ENCODE measurements at regions not wholly inside any gene's neighbourhood (a gene's known extent, or its start where the extent isn't known, plus 50 kb on each side); places are given as distances from the start of the nearest gene placed in this dataset.

DNA sequence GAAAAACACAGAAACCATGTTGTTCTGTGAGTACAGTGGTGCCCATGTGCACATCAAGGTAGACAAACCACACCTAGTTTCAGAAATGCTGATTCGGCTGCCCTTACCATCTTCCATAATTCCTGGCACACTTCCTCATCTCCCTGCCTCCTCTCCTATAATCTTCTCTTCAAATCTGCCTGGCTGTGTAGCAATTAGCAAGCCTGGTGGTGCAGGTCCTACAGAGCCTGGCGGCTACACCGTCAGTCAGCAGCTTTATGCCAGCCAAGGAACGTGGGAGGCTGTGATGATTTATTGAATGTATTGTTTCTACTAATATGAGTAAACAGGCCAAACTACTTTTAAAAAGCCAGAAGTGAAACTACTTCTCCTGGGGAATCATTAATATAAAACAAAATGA is 106.8 kb downstream of the SEMA6D start:
- intact Hi-C loops (cut with DNase I) = no loop called here
- no peak for DNase-seq

GRCh38 chr15:47829667-47830066 is 112.4 kb downstream of the SEMA6D start:
- DNase-seq = no peak
- intact Hi-C loops (cut with DNase I) = no loop called here

DNA sequence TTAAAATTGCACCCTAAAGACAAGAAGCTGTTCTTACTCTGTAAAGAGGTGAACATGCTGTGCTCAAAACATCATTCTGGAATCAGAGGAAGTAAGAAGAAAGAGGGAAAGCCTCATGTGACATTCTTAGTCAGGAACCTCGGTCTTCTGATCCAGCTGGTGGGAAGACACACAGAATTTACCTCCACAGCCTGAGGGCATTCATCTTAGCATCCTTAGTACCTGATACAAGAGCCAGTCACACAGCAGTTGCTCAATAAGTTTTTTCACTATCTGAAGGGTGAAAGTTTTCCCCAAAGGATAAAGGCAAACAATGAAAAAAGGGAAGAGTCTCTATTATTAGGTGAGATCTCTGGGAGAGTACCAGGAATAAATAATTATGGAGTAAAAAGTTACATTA is 116.8 kb downstream of the SEMA6D start:
- DNase-seq = no peak
- intact Hi-C loops (cut with DNase I) = no loop called here

DNA sequence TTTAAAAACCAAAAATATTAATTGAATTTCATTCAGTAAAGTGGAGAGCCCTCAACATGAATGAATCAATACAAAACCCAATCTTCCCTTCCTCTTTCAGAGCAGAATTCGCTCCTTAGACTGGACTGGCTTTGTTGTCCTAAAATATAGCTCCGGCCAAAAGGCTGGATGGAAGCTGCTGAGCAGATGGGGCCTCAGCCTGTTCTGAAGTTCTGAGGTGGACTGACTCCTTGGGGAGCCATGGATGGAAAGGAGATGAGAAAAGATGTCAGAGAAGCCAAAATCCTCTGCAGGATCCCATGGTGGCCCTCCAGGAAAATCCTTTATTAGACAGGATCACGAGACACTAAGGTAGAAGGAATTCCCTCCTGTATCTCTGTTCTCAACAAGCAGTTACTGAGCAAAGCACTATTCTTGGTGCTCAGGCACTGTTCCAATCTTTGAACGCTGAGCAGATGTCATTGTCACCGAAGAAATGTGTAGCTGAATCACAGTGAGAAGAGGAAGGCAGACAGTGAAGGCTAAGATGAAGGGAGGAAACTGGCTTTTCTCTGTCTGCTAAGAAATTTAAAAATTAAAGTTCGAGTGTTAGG is 122.0 kb downstream of the SEMA6D start:
- intact Hi-C loops (cut with DNase I) = no loop called here
- DNase-seq = peak in 4 of 10 donors; percentile 16 to 78 (median 28)

DNA sequence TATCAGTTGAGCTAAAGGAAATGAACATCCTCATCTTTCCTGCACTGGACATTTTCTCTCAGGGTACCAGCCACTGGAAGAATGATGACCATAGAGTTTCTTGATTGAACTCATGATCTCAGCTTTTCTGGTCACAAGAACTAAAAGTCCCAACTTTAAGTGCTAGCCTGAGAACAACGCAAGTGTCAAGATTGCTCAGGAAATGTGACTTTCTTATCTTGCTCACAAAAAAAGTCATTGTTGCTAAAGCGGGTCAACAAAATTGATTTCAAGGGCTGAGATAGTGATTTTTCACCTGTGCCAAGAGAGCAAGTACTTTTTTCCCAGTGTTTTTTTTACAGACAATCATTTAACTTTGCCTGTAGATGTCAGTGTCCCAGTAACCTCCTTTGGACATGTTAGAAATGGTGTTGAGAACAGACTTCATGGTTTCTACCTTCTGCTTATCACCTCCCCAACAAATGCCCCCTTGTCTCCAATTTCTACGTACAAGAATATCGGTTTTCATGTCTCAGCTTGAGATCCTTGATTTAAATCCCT is 125.9 kb downstream of the SEMA6D start:
- intact Hi-C loops (cut with DNase I) = no loop called here
- no peak for DNase-seq

GRCh38 chr15:47844437-47844836 is 127.1 kb downstream of the SEMA6D start:
- intact Hi-C loops (cut with DNase I) = no loop called here
- no peak for DNase-seq

DNA sequence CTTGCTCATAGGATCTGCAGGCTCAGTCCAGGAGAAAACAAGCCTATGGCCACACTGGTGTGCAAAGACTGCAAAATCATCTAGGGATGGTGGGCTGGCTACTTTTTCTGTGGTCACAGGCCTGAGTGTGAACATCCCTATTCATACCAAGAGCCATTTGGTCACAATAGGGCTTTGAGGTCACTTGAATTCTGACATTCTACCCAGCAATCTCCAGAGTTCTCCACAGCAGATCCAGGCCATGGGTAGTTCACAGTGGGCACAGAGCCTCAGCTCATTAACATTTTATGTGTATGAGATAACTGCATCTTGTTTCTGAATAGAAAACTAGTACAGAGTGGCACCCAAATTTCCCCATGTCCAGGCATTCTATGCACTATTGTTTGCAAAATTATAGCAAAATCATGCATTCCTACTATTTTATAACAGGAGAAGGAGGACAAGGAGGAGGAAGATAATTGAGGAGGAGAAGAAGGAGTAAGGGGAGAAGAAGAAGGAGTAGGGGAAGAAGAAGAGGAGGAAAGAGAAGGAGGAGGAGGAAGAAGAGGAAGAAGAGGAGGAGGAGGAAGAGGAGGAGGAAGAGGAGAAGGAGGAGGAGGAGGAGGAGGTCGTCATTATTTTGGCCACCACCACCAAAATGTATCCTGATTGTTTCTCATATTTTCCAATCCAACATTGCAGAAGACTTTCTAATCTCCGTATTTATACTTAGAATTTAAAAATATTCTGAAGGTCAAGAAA is 129.0 kb downstream of the SEMA6D start:
- intact Hi-C loops (cut with DNase I) = no loop called here
- peak in 5 of 10 donors; percentile 7 to 85 (median 28) for DNase-seq

DNA sequence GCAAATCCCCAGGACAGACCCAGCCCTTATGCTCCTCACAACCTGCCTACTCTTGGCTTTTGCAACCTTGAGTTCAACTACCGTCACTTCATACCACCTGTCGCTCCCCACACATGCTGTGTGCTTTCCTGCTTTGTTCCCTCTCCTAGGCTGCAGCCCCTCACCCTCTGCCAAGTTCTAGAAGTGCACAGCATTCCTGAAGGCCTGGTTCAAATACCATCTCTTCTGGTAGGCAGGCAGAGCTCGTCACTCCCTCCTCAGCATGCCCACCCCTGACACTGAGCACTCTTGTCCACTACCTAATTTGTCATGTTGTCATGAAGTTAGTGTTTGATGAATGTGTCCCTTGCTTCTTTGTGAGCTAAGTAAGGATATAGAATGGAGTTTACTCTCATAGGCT is 129.6 kb downstream of the SEMA6D start:
- no peak for DNase-seq
- intact Hi-C loops (cut with DNase I) = no loop called here

DNA sequence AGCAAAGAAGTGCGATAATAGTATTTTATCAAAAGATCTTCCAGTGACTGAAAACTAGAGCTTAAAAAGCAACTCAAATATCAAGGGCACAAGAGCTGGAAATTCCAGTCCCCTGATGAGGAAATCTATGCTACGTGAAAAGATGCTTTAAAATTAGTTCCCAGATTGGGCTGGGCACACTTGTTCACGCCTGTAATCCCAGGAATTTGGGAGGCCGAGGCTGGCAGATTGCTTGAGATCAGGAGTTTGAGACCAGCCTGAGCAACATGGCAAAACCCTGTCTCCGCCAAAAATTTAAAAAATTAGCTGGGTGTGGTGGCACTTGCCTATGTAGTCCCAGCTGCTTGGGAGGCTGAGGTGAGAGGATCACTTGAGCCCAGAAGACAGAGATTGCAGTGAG is 138.8 kb downstream of the SEMA6D start:
- intact Hi-C loops (cut with DNase I) = no loop called here
- DNase-seq = no peak

GRCh38 chr15:47857014-47857775 is 139.9 kb downstream of the SEMA6D start:
- intact Hi-C loops (cut with DNase I) = no loop called here
- no peak for DNase-seq

DNA sequence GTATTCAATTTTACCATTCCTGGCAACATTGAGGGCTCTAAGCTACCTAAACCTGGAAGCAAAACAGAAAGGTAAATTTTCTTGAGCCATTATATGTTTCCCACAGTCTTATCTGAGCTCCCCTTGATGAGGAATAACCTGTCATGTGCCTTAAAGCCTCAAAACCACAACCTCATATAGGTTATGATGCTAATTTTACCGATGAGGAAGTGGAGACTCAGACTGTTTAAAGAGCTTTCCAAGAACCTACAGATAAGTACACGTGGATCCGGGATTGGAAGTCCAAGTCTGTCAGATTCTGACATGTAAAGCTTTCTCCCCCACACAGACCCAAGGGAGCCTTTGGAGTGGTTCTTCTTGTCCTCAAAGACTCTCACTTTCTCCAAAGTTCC is 140.5 kb downstream of the SEMA6D start:
- no peak for DNase-seq
- intact Hi-C loops (cut with DNase I) = no loop called here

DNA sequence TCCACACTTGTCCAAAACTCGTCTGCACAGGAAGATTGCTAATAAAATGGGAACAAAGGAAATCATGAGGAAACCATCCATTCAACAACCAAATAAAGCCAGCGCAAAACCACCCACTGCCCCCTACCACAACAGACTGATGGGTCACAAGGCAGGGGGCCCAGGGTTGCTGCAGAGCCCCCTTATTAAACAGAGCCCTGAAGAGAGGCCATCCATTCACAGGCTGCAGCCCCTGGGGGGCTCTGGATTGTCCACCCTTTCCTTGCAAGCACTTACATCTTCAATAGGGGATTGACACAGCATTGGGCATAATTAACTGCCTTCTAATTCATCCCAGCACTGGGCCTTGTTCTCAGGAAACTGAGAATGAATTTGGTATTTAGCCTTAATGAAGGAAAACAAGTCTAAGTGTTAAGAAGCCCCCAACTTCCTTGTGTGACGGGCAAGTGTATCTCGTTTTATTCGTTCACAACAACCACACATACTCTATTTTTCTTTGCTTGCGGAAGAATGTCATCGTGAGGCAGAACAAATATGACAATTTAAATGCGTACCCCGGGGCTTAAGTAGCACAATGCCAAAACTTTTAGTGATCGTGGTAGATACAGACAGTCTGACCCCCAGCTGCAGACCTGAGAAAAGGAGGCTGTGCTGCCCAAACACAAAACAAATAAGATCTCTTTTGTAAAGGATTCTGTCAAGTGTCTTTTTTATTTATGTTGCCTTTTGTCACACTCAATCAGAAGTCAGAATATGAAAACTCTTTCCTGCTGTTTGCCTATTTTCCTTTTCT is 144.0 kb downstream of the SEMA6D start:
- DNase-seq = no peak

GRCh38 chr15:47862402-47862801 is 145.1 kb downstream of the SEMA6D start:
- no peak for DNase-seq
- intact Hi-C loops (cut with DNase I) = no loop called here

More for the DNA sequence above, 144.0 kb downstream of the SEMA6D start:
- intact Hi-C loops (cut with DNase I) = no loop called here

DNA sequence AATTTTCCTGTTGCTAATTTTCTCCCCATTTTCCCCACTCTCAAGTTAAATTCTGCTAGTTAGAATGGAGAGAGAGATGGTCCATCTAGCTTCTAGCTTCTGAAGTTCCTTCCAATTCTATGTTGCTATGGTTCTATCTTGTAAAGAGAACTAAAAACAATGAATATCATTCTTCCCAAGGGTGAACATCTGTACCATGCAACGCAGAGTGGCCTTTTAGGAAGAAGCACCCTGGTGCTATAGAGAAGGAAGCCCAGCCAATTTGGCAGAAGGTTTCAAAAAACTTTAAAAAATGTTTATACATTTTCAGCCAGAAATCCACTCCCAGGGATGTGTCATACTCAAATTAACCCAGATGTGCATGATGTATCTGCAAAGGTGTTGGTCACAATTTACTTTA is 149.1 kb downstream of the SEMA6D start:
- intact Hi-C loops (cut with DNase I) = no loop called here
- no peak for DNase-seq

- intact Hi-C loops (cut with DNase I) = no loop called here
Observed at GRCh38 chr15:47870300-47870955, 153.1 kb downstream of the SEMA6D start.

GRCh38 chr15:47870956-47871625 is 153.8 kb downstream of the SEMA6D start:
- intact Hi-C loops (cut with DNase I) = no loop called here
- DNase-seq = no peak

More at GRCh38 chr15:47870300-47870955, 153.1 kb downstream of the SEMA6D start:
- DNase-seq = no peak

GRCh38 chr15:47872208-47872607 is 154.9 kb downstream of the SEMA6D start:
- intact Hi-C loops (cut with DNase I) = no loop called here
- no peak for DNase-seq

DNA sequence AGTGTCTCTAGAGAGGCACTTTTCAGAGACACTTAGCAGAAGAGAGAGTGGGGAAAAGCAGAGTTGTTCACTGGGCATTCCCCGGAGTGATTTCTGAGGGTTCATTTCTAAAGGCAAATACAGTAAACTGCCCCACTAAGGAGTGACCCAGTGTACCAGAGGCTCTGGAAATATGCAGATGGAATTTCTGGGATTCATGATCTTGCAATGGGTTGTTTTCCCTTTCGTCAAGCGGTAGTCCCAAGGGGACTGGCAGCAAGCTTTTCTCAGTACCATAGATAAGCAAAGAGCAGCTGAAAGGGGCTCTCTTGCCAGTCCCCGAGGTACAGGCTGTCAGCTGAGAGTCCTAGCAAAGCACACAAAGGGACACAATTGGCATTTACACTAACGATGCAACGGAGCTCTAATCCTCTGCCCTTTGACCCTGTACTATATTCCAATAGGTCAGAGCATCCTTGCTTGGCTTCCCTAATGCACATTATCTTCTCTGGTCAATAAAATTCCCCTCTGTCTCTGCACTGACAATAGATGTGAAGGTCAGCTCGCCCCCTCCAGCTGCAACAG is 155.6 kb downstream of the SEMA6D start:
- intact Hi-C loops (cut with DNase I) = no loop called here
- DNase-seq = no peak

GRCh38 chr15:47876986-47877385 is 159.7 kb downstream of the SEMA6D start:
- intact Hi-C loops (cut with DNase I) = no loop called here

More at GRCh38 chr15:47876986-47877385, 159.7 kb downstream of the SEMA6D start:
- DNase-seq = no peak

All from posterior cingulate gyrus (tissue), 11 donors.